ENCODE measurements at regions not wholly inside any gene's neighbourhood (a gene's known extent, or its start where the extent isn't known, plus 50 kb on each side); places are given as distances from the start of the nearest gene placed in this dataset.
A peak's percentile ranks its signal among the peaks of the same experiment; 100 is the strongest.

GRCh38 chr4:33536898-33537297 lies 2707.4 kb downstream of the ARAP2 start:
- no peak overlapping the region for H3K4me2 ChIP-seq (ENCODE audit: insufficient read depth, insufficient read length, low read length)
- no peak overlapping the region for H2AK5ac ChIP-seq (ENCODE audit: insufficient read length, low read length)
- no peak overlapping the region for H4K8ac ChIP-seq (replicated peaks; ENCODE audit: insufficient read length, low read depth, low read length)
- H2AFZ ChIP-seq (ENCODE audit: low read length) = no peak overlapping the region
- H3K23me2 ChIP-seq (ENCODE audit: insufficient read length, low read depth, low read length, poor library complexity, severe bottlenecking) = no peaks in the 10 kb centered on the region
- H2BK5ac ChIP-seq (ENCODE audit: insufficient read length, low read length) = no peak overlapping the region
- Mint-ChIP-seq H3K9me3 (no peaks in the 10 kb centered on the region), H3K4me3 (no peak overlapping the region), H3K27ac (peak overlapping the region in 1 of 3 experiments; percentile 60; a peak in 1 of 7 replicates), H3K36me3 (ENCODE audit: insufficient read depth in 1 of 3, low read depth in 3 of 3) (no peaks in the 10 kb centered on the region), H3K4me1 (peaks cover 0 to 3% of the 10 kb centered on the region in 2 experiments; a peak in 2 of 4 replicates), H3K27me3 (ENCODE audit: low read depth) (no peaks in the 10 kb centered on the region)
- no peak overlapping the region for H3T11ph ChIP-seq (ENCODE audit: low read length)
- H3K9ac ChIP-seq (ENCODE audit: extremely low read depth, insufficient read length, low read length) = no peak overlapping the region
- no peaks in the 10 kb centered on the region for H3K27me3 ChIP-seq (ENCODE audit: insufficient read depth, low read length)
- no CpG with 5 or more reads among the region's 4 CpGs for WGBS (ENCODE audit: extremely low coverage, insufficient read length, low lambda C conversion rate)
- no peaks in the 10 kb centered on the region for H3K79me1 ChIP-seq (ENCODE audit: insufficient read depth, low read depth, low read length, poor library complexity, severe bottlenecking)
- H3K18ac ChIP-seq (ENCODE audit: insufficient read length, low read depth, low read length) = no peak overlapping the region
- no peak overlapping the region for H2BK120ac ChIP-seq (ENCODE audit: low read depth, low read length, poor library complexity, severe bottlenecking)
- no peak overlapping the region for H3K4ac ChIP-seq (ENCODE audit: low read depth, low read length)
- no peak overlapping the region for H4K5ac ChIP-seq (ENCODE audit: insufficient read length, low read depth, low read length)
- no peak overlapping the region for H2BK20ac ChIP-seq (ENCODE audit: low read depth, low read length, poor library complexity, severe bottlenecking)
- no peak overlapping the region for H3K23ac ChIP-seq (ENCODE audit: insufficient read length, low read depth, low read length)
- DNase-seq = no peak
- H3K14ac ChIP-seq (ENCODE audit: insufficient read depth, low read length) = no peak overlapping the region
- no peak overlapping the region for H4K91ac ChIP-seq (ENCODE audit: insufficient read length, low read depth, low read length)
- H2BK15ac ChIP-seq (ENCODE audit: low read depth, low read length) = no peak overlapping the region
- no peak overlapping the region for H3K56ac ChIP-seq (ENCODE audit: insufficient read length, low read depth, low read length)
- TF ChIP-seq, protein P1, sequence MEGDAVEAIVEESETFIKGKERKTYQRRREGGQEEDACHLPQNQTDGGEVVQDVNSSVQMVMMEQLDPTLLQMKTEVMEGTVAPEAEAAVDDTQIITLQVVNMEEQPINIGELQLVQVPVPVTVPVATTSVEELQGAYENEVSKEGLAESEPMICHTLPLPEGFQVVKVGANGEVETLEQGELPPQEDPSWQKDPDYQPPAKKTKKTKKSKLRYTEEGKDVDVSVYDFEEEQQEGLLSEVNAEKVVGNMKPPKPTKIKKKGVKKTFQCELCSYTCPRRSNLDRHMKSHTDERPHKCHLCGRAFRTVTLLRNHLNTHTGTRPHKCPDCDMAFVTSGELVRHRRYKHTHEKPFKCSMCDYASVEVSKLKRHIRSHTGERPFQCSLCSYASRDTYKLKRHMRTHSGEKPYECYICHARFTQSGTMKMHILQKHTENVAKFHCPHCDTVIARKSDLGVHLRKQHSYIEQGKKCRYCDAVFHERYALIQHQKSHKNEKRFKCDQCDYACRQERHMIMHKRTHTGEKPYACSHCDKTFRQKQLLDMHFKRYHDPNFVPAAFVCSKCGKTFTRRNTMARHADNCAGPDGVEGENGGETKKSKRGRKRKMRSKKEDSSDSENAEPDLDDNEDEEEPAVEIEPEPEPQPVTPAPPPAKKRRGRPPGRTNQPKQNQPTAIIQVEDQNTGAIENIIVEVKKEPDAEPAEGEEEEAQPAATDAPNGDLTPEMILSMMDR (conservative IDR thresholded peaks at IDR 0.05) = no peak
- H3K27ac ChIP-seq (ENCODE audit: insufficient read length, low read depth, low read length) = no peak overlapping the region
- no peak overlapping the region for H2BK12ac ChIP-seq (ENCODE audit: insufficient read length, low read depth, low read length)
- H4K20me1 ChIP-seq (ENCODE audit: control insufficient read depth, insufficient read depth, insufficient read length) = no peaks in the 10 kb centered on the region
- H3K79me2 ChIP-seq (ENCODE audit: insufficient read depth, low read length) = no peaks in the 10 kb centered on the region
- H3K9me3 ChIP-seq (ENCODE audit: control insufficient read depth, low read depth, low read length) = no peaks in the 10 kb centered on the region
- H3K4me1 ChIP-seq (ENCODE audit: insufficient read depth, low read length) = no peaks in the 10 kb centered on the region

Measured in H9 (cell line).